Prostate gland (tissue), 2 donors: ENCODE measurements at regions not wholly inside any gene's neighbourhood (a gene's known extent, or its start where the extent isn't known, plus 50 kb on each side); places are given as distances from the start of the nearest gene placed in this dataset.
"Not testable (repeated sequence)": the region's sequence is repeated elsewhere in the genome, so short reads cannot be mapped to it uniquely, and the experiment has no call there.

Experiments used
- DNase-seq: peaks from one replicate; pipeline ENCODE4 v3.0.0-alpha.2; 2019; ENCODE audit warnings: low spot score
- H3K27ac ChIP-seq, 2 donors: fragments of 200-600 bp; sonication (generic); 2 replicates each; pipeline ENCODE4 v1.5.1; 2017 to 2019
- H3K27me3 ChIP-seq: fragments of 200-600 bp; sonication (generic); replicated peaks from 2 replicates; pipeline ENCODE4 v1.5.1; 2019; ENCODE audit not compliant: insufficient read depth
- H3K36me3 ChIP-seq, 2 donors: fragments of 200-600 bp; sonication (generic); 1 replicate in 1 of 2; 2 replicates in 1 of 2; pipeline versions ENCODE4 v1.5.1 to v1.8.1; 2017 to 2019
- H3K4me1 ChIP-seq: fragments of 200-600 bp; sonication (generic); replicated peaks from 2 replicates; pipeline ENCODE4 v1.5.1; 2019
- H3K4me3 ChIP-seq, 2 donors: fragments of 200-600 bp; sonication (generic); 2 replicates each; pipeline ENCODE4 v1.5.1; 2017 to 2019
- H3K9me3 ChIP-seq: fragments of 200-600 bp; sonication (generic); 2 replicates; pipeline ENCODE4 v1.5.1; 2017
- POLR2A ChIP-seq: fragments of 450-650 bp; IDR thresholded peaks from one replicate; pipeline ENCODE4 v1.6.1; 2016; ENCODE audit warnings: antibody characterized with exemption, mild to moderate bottlenecking
- POLR2AphosphoS5 ChIP-seq: sonication (generic); formaldehyde crosslinking; IDR thresholded peaks from one replicate; pipeline ENCODE4 v1.6.1; 2017; ENCODE audit warnings: antibody characterized with exemption
- WGBS: methylation state at CpG from one replicate; pipeline ENCODE4 v1.1.5; 2018; 5-methylcytosine and 5-hydroxymethylcytosine counted together
- intact Hi-C: fragments of 100-400 bp; cut with DNase I; formaldehyde crosslinking; loops from one replicate; pipeline ENCODE4 v1.14.2; 2022
- TF ChIP-seq, protein P1 (sequence below), 4 experiments: fragments of 200-600 bp in 2 of 4; fragments of 450-650 bp in 2 of 4; sonication (generic) in 2 of 4; IDR thresholded peaks; 1 replicate in 3 of 4; 2 replicates in 1 of 4; pipeline ENCODE4 v1.5.1; 2016 to 2019; ENCODE audit warnings: antibody characterized with exemption in 4 of 4, mild to moderate bottlenecking in 2 of 4, moderate library complexity in 2 of 4

DNA sequence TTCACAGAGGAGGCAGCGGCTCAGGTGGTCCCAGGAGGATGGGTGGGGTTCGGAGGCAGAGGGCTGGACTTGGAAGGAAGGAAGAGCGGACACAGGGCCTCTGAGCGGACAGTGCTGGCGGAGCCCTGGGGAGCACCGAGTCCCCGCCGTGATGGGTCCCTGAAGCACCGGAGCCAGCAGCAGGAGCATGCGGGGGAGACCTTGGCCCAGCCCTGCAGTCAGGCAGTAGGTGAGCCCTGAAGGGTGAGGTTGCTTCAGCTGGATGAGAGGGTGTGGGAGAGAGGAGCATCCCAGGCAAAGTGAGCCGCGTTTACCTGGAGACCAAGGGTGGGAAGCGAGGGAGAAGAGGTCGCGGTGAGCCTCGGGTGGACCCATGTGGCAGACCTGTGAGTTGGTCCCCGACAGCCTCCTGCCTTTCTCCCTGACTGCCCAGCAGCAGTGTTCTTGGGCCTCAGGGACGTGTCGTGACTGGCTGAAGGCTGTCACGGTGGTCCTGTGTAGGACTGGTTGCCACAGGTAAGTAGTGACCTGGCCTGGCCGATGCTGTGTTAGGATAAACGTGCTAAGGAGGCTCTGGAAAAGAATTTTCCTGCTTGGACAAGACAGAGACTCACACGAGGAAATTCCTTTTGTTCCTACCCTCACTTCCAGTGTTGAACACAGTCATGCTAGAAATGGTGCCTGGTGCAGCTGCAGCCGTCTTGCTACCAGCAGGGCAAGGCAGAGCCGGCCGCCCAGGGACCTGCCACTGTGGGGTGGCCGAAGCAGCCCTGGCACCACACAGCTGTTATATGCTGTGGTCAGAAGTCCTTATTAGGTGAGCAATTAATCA lies 73.0 kb downstream of the RRM2 start:
- no peaks in the 10 kb centered on the region for H3K27me3 ChIP-seq
- 94% methylated on average over 27 of the region's 27 CpGs for WGBS

DNA sequence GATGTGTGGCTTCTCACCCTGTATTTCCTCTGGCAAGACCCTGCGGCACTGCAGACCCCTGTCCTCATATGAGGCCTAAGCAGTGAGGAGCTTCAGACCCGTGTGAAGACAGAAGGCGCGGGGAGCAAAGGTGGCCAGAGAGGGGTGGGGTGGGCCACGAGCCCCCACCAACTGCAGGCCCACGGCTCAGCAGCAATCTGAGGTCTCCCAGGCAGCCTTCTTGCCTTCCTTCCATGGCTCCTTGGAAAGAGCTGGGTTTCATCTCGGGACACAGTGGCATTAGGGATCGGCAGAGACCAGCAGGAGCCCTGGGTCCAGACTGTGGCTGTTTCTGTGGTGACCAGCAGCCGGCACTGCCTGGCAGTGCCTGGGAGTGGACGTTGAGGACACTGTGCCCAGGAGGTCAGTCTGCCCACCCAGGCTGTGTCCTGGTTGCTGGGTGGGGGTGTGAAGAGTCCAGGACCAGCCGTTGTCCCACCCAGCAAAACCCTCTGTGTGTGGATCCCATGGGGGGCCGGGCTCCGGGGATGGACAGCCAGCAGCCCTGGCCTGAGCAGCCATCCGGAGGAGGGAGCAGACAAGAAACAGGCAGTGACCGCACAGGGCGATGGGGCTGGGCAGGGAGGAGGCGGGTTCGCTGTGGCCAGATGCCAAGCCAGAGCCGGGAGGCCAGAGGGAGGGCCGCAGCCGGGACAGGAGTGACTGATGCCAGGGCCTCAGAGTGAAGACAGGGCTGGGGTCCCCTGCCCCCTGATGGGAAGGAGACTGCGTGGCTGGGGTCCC lies 73.8 kb downstream of the RRM2 start:
- WGBS: 75% methylated on average over 22 of the region's 22 CpGs
- intact Hi-C loops: no loop called here
- TF ChIP-seq POLR2AphosphoS5 (no peak), POLR2A (no peak)
- TF ChIP-seq, protein P1, sequence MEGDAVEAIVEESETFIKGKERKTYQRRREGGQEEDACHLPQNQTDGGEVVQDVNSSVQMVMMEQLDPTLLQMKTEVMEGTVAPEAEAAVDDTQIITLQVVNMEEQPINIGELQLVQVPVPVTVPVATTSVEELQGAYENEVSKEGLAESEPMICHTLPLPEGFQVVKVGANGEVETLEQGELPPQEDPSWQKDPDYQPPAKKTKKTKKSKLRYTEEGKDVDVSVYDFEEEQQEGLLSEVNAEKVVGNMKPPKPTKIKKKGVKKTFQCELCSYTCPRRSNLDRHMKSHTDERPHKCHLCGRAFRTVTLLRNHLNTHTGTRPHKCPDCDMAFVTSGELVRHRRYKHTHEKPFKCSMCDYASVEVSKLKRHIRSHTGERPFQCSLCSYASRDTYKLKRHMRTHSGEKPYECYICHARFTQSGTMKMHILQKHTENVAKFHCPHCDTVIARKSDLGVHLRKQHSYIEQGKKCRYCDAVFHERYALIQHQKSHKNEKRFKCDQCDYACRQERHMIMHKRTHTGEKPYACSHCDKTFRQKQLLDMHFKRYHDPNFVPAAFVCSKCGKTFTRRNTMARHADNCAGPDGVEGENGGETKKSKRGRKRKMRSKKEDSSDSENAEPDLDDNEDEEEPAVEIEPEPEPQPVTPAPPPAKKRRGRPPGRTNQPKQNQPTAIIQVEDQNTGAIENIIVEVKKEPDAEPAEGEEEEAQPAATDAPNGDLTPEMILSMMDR (IDR thresholded peaks at IDR 0.05): no peak
- Histone ChIP-seq H3K4me1 (no peaks in the 10 kb centered on the region), H3K27ac (no peak overlapping the region), H3K9me3 (no peaks in the 10 kb centered on the region), H3K4me3 (no peak overlapping the region), H3K27me3 (no peaks in the 10 kb centered on the region), H3K36me3 (no peaks in the 10 kb centered on the region)
- no peak for DNase-seq

More for the DNA sequence above, 73.0 kb downstream of the RRM2 start:
- no peak overlapping the region for H3K4me3 ChIP-seq
- no peaks in the 10 kb centered on the region for H3K9me3 ChIP-seq
- intact Hi-C loops: no loop called here
- H3K27ac ChIP-seq: no peak overlapping the region
- TF ChIP-seq POLR2A: no peak
- TF ChIP-seq POLR2AphosphoS5: no peak
- TF ChIP-seq, protein P1 (IDR thresholded peaks at IDR 0.05): no peak
- H3K4me1 ChIP-seq: no peaks in the 10 kb centered on the region
- DNase-seq: no peak
- H3K36me3 ChIP-seq: no peaks in the 10 kb centered on the region

DNA sequence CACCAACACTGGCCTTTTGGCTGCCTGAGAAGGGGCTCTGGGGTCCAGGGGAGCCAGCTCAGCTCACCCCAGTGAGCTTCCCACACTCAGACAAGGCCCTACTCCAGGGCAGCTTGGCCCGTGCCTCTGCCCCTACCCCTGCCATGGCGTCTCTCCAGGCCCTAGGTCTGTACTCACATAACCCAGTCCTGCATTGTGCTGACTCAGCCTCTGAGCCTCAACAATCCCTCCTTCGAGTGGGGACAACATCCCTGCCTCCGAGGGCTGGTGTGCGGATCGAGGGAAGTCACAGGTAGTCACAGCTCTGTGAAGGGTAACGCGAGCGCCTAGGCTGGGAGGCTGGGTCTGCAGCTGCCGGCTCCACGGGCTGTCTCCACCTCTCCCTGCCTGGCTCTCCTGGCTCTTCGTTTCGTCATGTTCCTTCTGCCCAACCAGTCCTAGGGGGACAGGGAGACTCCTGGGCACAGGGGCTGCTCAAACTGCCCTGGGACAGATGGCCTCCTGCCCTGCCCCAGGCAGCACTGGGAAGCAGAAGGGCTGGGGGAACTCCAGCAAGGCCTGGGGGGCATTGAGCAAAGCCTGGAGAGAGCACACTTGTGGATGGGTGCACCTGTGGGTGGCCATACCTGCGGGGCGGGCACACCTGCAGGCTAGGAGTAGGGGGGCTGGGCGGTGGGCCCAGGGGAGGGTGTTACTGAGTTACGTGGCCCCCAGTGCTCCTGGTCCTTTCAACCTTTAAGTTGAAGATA lies 74.6 kb downstream of the RRM2 start:
- intact Hi-C loops: no loop called here
- no peaks in the 10 kb centered on the region for H3K36me3 ChIP-seq
- DNase-seq: no peak
- no peaks in the 10 kb centered on the region for H3K9me3 ChIP-seq
- no peaks in the 10 kb centered on the region for H3K4me1 ChIP-seq
- no peak overlapping the region for H3K27ac ChIP-seq
- H3K27me3 ChIP-seq: no peaks in the 10 kb centered on the region
- 92% methylated on average over 17 of the region's 17 CpGs for WGBS
- TF ChIP-seq, protein P1 (IDR thresholded peaks at IDR 0.05): no peak
- no peak for TF ChIP-seq POLR2AphosphoS5
- no peak for TF ChIP-seq POLR2A
- H3K4me3 ChIP-seq: no peak overlapping the region

DNA sequence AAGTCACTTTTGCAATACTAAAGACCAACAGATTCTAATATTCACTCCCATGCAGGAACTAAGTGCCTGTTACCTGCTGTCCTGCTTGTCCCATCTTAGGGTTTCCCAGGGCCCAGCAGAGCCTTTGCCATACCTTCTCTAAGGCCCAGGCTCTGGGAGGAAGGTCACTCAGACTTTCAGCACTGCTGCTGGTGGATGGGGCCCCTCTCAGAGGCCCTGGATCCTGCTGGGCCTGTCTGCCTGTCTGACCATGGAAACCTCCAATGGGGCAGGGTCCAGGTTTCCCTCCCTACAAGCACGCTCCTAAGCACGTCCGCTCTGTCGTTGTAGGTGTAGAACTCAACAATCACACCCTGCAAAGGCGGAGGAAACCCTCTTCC lies 75.1 kb downstream of the RRM2 start:
- no peak for DNase-seq
- Histone ChIP-seq H3K4me1 (no peaks in the 10 kb centered on the region), H3K36me3 (no peaks in the 10 kb centered on the region), H3K9me3 (no peaks in the 10 kb centered on the region), H3K27ac (no peak overlapping the region), H3K27me3 (no peaks in the 10 kb centered on the region), H3K4me3 (no peak overlapping the region)
- TF ChIP-seq POLR2A: no peak
- TF ChIP-seq, protein P1 (IDR thresholded peaks at IDR 0.05): no peak
- no peak for TF ChIP-seq POLR2AphosphoS5
- WGBS: 80% methylated on average over 5 of the region's 5 CpGs
- intact Hi-C loops: no loop called here

DNA sequence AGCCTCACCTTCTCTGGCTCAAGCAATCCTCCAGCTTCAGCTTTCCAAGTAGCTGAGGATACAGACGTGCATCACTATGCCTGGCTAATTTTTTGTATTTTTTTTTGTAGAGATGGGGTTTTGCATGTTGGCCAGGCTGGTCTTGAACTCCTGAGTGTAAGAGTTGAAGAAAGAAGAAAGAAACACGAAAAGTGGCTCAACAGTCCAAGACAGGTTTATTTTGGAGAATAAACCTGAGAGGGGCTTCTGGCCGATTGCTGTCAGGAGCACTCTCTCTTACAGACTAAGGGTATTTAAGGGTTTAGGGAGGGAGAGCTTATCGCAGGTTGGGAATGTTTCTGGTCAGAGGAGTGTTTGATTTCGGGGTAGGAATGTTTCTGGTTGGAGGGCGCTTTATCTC lies 75.9 kb downstream of the RRM2 start:
- intact Hi-C loops, H3K4me1 ChIP-seq, H3K4me3 ChIP-seq, DNase-seq, H3K27me3 ChIP-seq, H3K36me3 ChIP-seq, H3K9me3 ChIP-seq, H3K27ac ChIP-seq: not testable (repeated sequence)
- 79% methylated on average over 6 of the region's 6 CpGs for WGBS
